Loucy (cell line): ENCODE measurements at regions not wholly inside any gene's neighbourhood (a gene's known extent, or its start where the extent isn't known, plus 50 kb on each side); places are given as distances from the start of the nearest gene placed in this dataset.

Experiments used
- H2AFZ ChIP-seq: fragments of 200-600 bp; sonication (generic); 2 replicates; pipeline ENCODE4 v1.6.0; 2016; ENCODE audit warnings: antibody characterized with exemption, mild to moderate bottlenecking, low read length, moderate library complexity
- H3F3A ChIP-seq: fragments of 200-600 bp; 2 replicates; pipeline ENCODE4 v1.6.0; 2016; ENCODE audit warnings: antibody characterized with exemption, low read depth, mild to moderate bottlenecking
- H3K27me3 ChIP-seq: fragments of 200-600 bp; sonication (generic); 2 replicates; pipeline ENCODE4 v1.6.1; 2014; ENCODE audit warnings: low read length, mild to moderate bottlenecking; ENCODE audit not compliant: insufficient read depth, poor library complexity, severe bottlenecking
- H3K36me3 ChIP-seq: fragments of 200-600 bp; sonication (generic); 2 replicates; pipeline ENCODE4 v1.6.1; 2016; ENCODE audit warnings: low read length; ENCODE audit not compliant: insufficient read depth
- H3K4me1 ChIP-seq: fragments of 200-600 bp; sonication (generic); 2 replicates; pipeline ENCODE4 v1.5.1; 2014; ENCODE audit warnings: low read length, mild to moderate bottlenecking; ENCODE audit not compliant: insufficient read depth, poor library complexity, severe bottlenecking
- H3K4me2 ChIP-seq: fragments of 200-600 bp; sonication (generic); 2 replicates; pipeline ENCODE4 v1.6.0; 2014; ENCODE audit warnings: antibody characterized with exemption, low read length, low read depth, mild to moderate bottlenecking; ENCODE audit not compliant: poor library complexity, severe bottlenecking
- H3K4me3 ChIP-seq: fragments of 200-600 bp; sonication (generic); 2 replicates; pipeline ENCODE4 v1.5.1; 2014; ENCODE audit warnings: low read length, mild to moderate bottlenecking, mixed read lengths; ENCODE audit not compliant: poor library complexity, severe bottlenecking
- H3K79me2 ChIP-seq: fragments of 200-600 bp; sonication (generic); 2 replicates; pipeline ENCODE4 v1.6.1; 2014; ENCODE audit warnings: low read length; ENCODE audit not compliant: insufficient read depth
- H3K9ac ChIP-seq: fragments of 200-600 bp; sonication (generic); 2 replicates; pipeline ENCODE4 v1.6.0; 2014; ENCODE audit warnings: mild to moderate bottlenecking, low read depth, low read length, moderate library complexity; ENCODE audit not compliant: poor library complexity, severe bottlenecking
- H3K9me2 ChIP-seq: fragments of 200-600 bp; sonication (generic); replicated peaks from 2 replicates; pipeline ENCODE4 v1.6.1; 2016; ENCODE audit warnings: low read depth, low read length, mixed read lengths
- H3K9me3 ChIP-seq: fragments of 200-600 bp; sonication (generic); 2 replicates; pipeline ENCODE4 v1.6.1; 2014; ENCODE audit warnings: mild to moderate bottlenecking, antibody characterized with exemption, low read length, low read depth; ENCODE audit not compliant: insufficient read depth
- H4K20me1 ChIP-seq: fragments of 200-600 bp; sonication (generic); 2 replicates; pipeline ENCODE4 v1.6.0; 2014; ENCODE audit warnings: antibody characterized with exemption, low read length, mild to moderate bottlenecking; ENCODE audit not compliant: insufficient read depth, poor library complexity, severe bottlenecking
- CTCF ChIP-seq: fragments of 200-600 bp; sonication (generic); conservative IDR thresholded peaks from 2 replicates; pipeline ENCODE4 v1.5.1; 2014; ENCODE audit warnings: mild to moderate bottlenecking, antibody characterized with exemption, low read length
- EZH2phosphoT487 ChIP-seq: fragments of 200-600 bp; IDR thresholded peaks from 2 replicates; pipeline ENCODE4 v1.6.1; 2018; ENCODE audit warnings: antibody characterized with exemption, mild to moderate bottlenecking, moderate library complexity, borderline replicate concordance

GRCh38 chr13:97743938-97744337 lies 209.5 kb upstream of the IPO5 start:
- TF ChIP-seq EZH2phosphoT487 (no peak), CTCF (no peak)
- H3K4me3 ChIP-seq: no peak overlapping the region

GRCh38 chr13:97746649-97747048 lies 206.8 kb upstream of the IPO5 start:
- Histone ChIP-seq H3K9ac (no peak overlapping the region), H2AFZ (no peak overlapping the region), H3K79me2 (no peaks in the 10 kb centered on the region), H3K4me1 (no peaks in the 10 kb centered on the region), H3K9me3 (no peaks in the 10 kb centered on the region), H3K36me3 (no peaks in the 10 kb centered on the region), H3K27me3 (no peaks in the 10 kb centered on the region), H3F3A (no peaks in the 10 kb centered on the region), H3K4me2 (no peak overlapping the region), H3K9me2 (no peaks in the 10 kb centered on the region), H4K20me1 (no peaks in the 10 kb centered on the region), H3K4me3 (no peak overlapping the region)
- TF ChIP-seq EZH2phosphoT487 (no peak), CTCF (no peak)

More at GRCh38 chr13:97743938-97744337, 209.5 kb upstream of the IPO5 start:
- no peaks in the 10 kb centered on the region for H3K9me2 ChIP-seq
- H4K20me1 ChIP-seq: no peaks in the 10 kb centered on the region
- H3K9ac ChIP-seq: no peak overlapping the region
- no peaks in the 10 kb centered on the region for H3K4me1 ChIP-seq
- no peak overlapping the region for H2AFZ ChIP-seq
- no peak overlapping the region for H3K4me2 ChIP-seq
- H3K79me2 ChIP-seq: no peaks in the 10 kb centered on the region
- no peaks in the 10 kb centered on the region for H3K36me3 ChIP-seq
- H3K9me3 ChIP-seq: no peaks in the 10 kb centered on the region
- no peaks in the 10 kb centered on the region for H3F3A ChIP-seq
- H3K27me3 ChIP-seq: no peaks in the 10 kb centered on the region

- TF ChIP-seq CTCF: no peak
- no peak for TF ChIP-seq EZH2phosphoT487
- H3K27me3 ChIP-seq: no peaks in the 10 kb centered on the region
- no peaks in the 10 kb centered on the region for H3K9me2 ChIP-seq
- H3K4me1 ChIP-seq: no peaks in the 10 kb centered on the region
- H3K36me3 ChIP-seq: no peaks in the 10 kb centered on the region
- no peak overlapping the region for H3K4me3 ChIP-seq
- no peaks in the 10 kb centered on the region for H3K9me3 ChIP-seq
- H3K79me2 ChIP-seq: no peaks in the 10 kb centered on the region
- no peak overlapping the region for H2AFZ ChIP-seq
- no peak overlapping the region for H3K4me2 ChIP-seq
- no peaks in the 10 kb centered on the region for H3F3A ChIP-seq
- no peaks in the 10 kb centered on the region for H4K20me1 ChIP-seq
- H3K9ac ChIP-seq: no peak overlapping the region
Measured at GRCh38 chr13:97749174-97749573, 204.3 kb upstream of the IPO5 start.
